BLaER1 treated with 17β-estradiol and CSF1 and Interleukin-3, amounts not matched to agents 10 nM and 100 nM (cell line): ENCODE measurements at regions not wholly inside any gene's neighbourhood (a gene's known extent, or its start where the extent isn't known, plus 50 kb on each side); places are given as distances from the start of the nearest gene placed in this dataset.
A peak's percentile ranks its signal among the peaks of the same experiment; 100 is the strongest.

Experiments used
- H3K27ac ChIP-seq, 11 experiments: shearing (Covaris generic); formaldehyde crosslinking; 2 replicates each; pipeline ENCODE4 v1.8.1; 2022
- H3K27me3 ChIP-seq, 11 experiments: shearing (Covaris generic); formaldehyde crosslinking; 2 replicates each; pipeline ENCODE4 v1.8.1; 2022
- H3K36me3 ChIP-seq, 11 experiments: shearing (Covaris generic); formaldehyde crosslinking; 2 replicates each; pipeline ENCODE4 v1.8.1; 2022
- H3K4me1 ChIP-seq, 10 experiments: shearing (Covaris generic); formaldehyde crosslinking; 2 replicates each; pipeline ENCODE4 v1.8.1; 2022
- H3K4me2 ChIP-seq, 11 experiments: shearing (Covaris generic); formaldehyde crosslinking; 2 replicates each; pipeline ENCODE4 v1.8.1; 2022
- H3K4me3 ChIP-seq, 10 experiments: shearing (Covaris generic); formaldehyde crosslinking; 2 replicates each; pipeline ENCODE4 v1.8.1; 2022
- H3K9ac ChIP-seq, 11 experiments: shearing (Covaris generic); formaldehyde crosslinking; 2 replicates each; pipeline ENCODE4 v1.8.1; 2022
- H3K9me3 ChIP-seq, 11 experiments: shearing (Covaris generic); formaldehyde crosslinking; replicated peaks in 1 of 11; 2 replicates each; pipeline ENCODE4 v1.8.1; 2022
- H4K20me1 ChIP-seq, 11 experiments: shearing (Covaris generic); formaldehyde crosslinking; 2 replicates each; pipeline ENCODE4 v1.8.1; 2022
- Cebpa-rat ChIP-seq, 11 experiments: shearing (Covaris generic); IDR thresholded peaks; 2 replicates each; pipeline ENCODE4 v1.8.1; 2022

- TF ChIP-seq Cebpa-rat (IDR thresholded peaks at IDR 0.05), result no peak
- Histone ChIP-seq H3K4me2 (peak overlapping the region; percentile 88 to 100 (median 98)), H3K36me3 (no peaks in the 10 kb centered on the region), H3K4me3 (peak overlapping the region in 3 of 10 experiments; percentile 1 to 35 (median 21); a peak in 3 of 20 replicates), H4K20me1 (peaks cover 0 to 9% (median 0%) of the 10 kb centered on the region in 11 experiments; a peak in 2 of 22 replicates), H3K27me3 (peaks cover 0 to 25% (median 0%) of the 10 kb centered on the region in 11 experiments; a peak in 5 of 22 replicates), H3K9me3 (no peaks in the 10 kb centered on the region), H3K9ac (peak overlapping the region in 7 of 11 experiments; percentile 39 to 79 (median 75); a peak in 14 of 22 replicates), H3K4me1 (peaks cover 74 to 99% (median 97%) of the 10 kb centered on the region in 10 experiments), H3K27ac (peak overlapping the region in 7 of 11 experiments; percentile 1 to 97 (median 68); a peak in 10 of 22 replicates)
Observed at GRCh38 chr16:85312174-85312573, 199.9 kb upstream of the CIBAR2 start.

- Histone ChIP-seq H4K20me1 (peaks cover 0 to 9% (median 0%) of the 10 kb centered on the region in 11 experiments; a peak in 2 of 22 replicates), H3K4me2 (peak overlapping the region; percentile 88 to 100 (median 98)), H3K4me1 (peaks cover 66 to 99% (median 96%) of the 10 kb centered on the region in 10 experiments), H3K27me3 (peaks cover 0 to 25% (median 0%) of the 10 kb centered on the region in 11 experiments; a peak in 5 of 22 replicates), H3K9me3 (no peaks in the 10 kb centered on the region), H3K36me3 (no peaks in the 10 kb centered on the region), H3K4me3 (peak overlapping the region in 7 of 10 experiments; percentile 26 to 53 (median 35); a peak in 11 of 20 replicates), H3K27ac (peak overlapping the region in 9 of 11 experiments; percentile 7 to 97 (median 69); a peak in 18 of 22 replicates), H3K9ac (peak overlapping the region in 10 of 11 experiments; percentile 28 to 79 (median 69); a peak in 19 of 22 replicates)
- no peak for TF ChIP-seq Cebpa-rat (IDR thresholded peaks at IDR 0.05)
Observed at GRCh38 chr16:85312642-85313525, 200.6 kb upstream of the CIBAR2 start.

- peak overlapping the region in 8 of 11 experiments; percentile 52 to 96 (median 68); a peak in 16 of 22 replicates for H3K27ac ChIP-seq
- H3K36me3 ChIP-seq, result no peaks in the 10 kb centered on the region
Observed at GRCh38 chr16:85313526-85314301, 201.4 kb upstream of the CIBAR2 start.

GRCh38 chr16:85314512-85314971 lies 202.3 kb upstream of the CIBAR2 start:
- TF ChIP-seq Cebpa-rat (IDR thresholded peaks at IDR 0.05), result no peak
- Histone ChIP-seq H4K20me1 (peaks cover 0 to 9% (median 0%) of the 10 kb centered on the region in 11 experiments; a peak in 2 of 22 replicates), H3K36me3 (no peaks in the 10 kb centered on the region), H3K4me3 (no peak overlapping the region), H3K9me3 (no peaks in the 10 kb centered on the region), H3K27ac (peak overlapping the region in 5 of 11 experiments; percentile 25 to 96 (median 68); a peak in 7 of 22 replicates), H3K4me1 (peaks cover 50 to 88% (median 81%) of the 10 kb centered on the region in 10 experiments), H3K9ac (peak overlapping the region in 8 of 11 experiments; percentile 12 to 77 (median 68); a peak in 14 of 22 replicates), H3K27me3 (peaks cover 0 to 25% (median 0%) of the 10 kb centered on the region in 11 experiments; a peak in 5 of 22 replicates), H3K4me2 (peak overlapping the region; percentile 88 to 100 (median 98))

More at GRCh38 chr16:85313526-85314301, 201.4 kb upstream of the CIBAR2 start:
- H3K27me3 ChIP-seq, result peaks cover 0 to 25% (median 0%) of the 10 kb centered on the region in 11 experiments; a peak in 5 of 22 replicates
- peak overlapping the region in 8 of 11 experiments; percentile 51 to 77 (median 68); a peak in 15 of 22 replicates for H3K9ac ChIP-seq
- H3K4me2 ChIP-seq, result peak overlapping the region; percentile 88 to 100 (median 98)
- H3K4me1 ChIP-seq, result peaks cover 58 to 95% (median 89%) of the 10 kb centered on the region in 10 experiments
- H3K4me3 ChIP-seq, result peak overlapping the region in 5 of 10 experiments; percentile 22 to 44 (median 31); a peak in 6 of 20 replicates
- H4K20me1 ChIP-seq, result peaks cover 0 to 9% (median 0%) of the 10 kb centered on the region in 11 experiments; a peak in 2 of 22 replicates
- no peak for TF ChIP-seq Cebpa-rat (IDR thresholded peaks at IDR 0.05)
- no peaks in the 10 kb centered on the region for H3K9me3 ChIP-seq

- Histone ChIP-seq H3K4me2 (peak overlapping the region in 7 of 11 experiments; percentile 17 to 100 (median 97); a peak in 10 of 22 replicates), H3K27me3 (peaks cover 0 to 25% (median 0%) of the 10 kb centered on the region in 11 experiments; a peak in 5 of 22 replicates), H3K27ac (no peak overlapping the region), H4K20me1 (peaks cover 0 to 9% (median 0%) of the 10 kb centered on the region in 11 experiments; a peak in 2 of 22 replicates), H3K36me3 (no peaks in the 10 kb centered on the region), H3K9ac (no peak overlapping the region), H3K9me3 (no peaks in the 10 kb centered on the region), H3K4me1 (peaks cover 39 to 88% (median 76%) of the 10 kb centered on the region in 10 experiments), H3K4me3 (no peak overlapping the region)
- TF ChIP-seq Cebpa-rat (IDR thresholded peaks at IDR 0.05), result no peak
Observed at GRCh38 chr16:85315866-85316265, 203.6 kb upstream of the CIBAR2 start.

- Histone ChIP-seq H3K4me1 (peaks cover 36 to 88% (median 76%) of the 10 kb centered on the region in 10 experiments), H4K20me1 (peaks cover 0 to 9% (median 0%) of the 10 kb centered on the region in 11 experiments; a peak in 2 of 22 replicates), H3K4me3 (no peak overlapping the region), H3K4me2 (peak overlapping the region in 10 of 11 experiments; percentile 17 to 100 (median 52); a peak in 15 of 22 replicates), H3K9ac (no peak overlapping the region), H3K9me3 (no peaks in the 10 kb centered on the region), H3K27me3 (peaks cover 0 to 21% (median 0%) of the 10 kb centered on the region in 11 experiments; a peak in 5 of 22 replicates), H3K36me3 (no peaks in the 10 kb centered on the region), H3K27ac (no peak overlapping the region)
- no peak for TF ChIP-seq Cebpa-rat (IDR thresholded peaks at IDR 0.05)
Observed at GRCh38 chr16:85316321-85316919, 204.1 kb upstream of the CIBAR2 start.

- no peak overlapping the region for H3K4me3 ChIP-seq
- H3K9me3 ChIP-seq, result no peaks in the 10 kb centered on the region
- no peaks in the 10 kb centered on the region for H3K36me3 ChIP-seq
- H3K9ac ChIP-seq, result no peak overlapping the region
- H4K20me1 ChIP-seq, result peaks cover 0 to 5% (median 0%) of the 10 kb centered on the region in 11 experiments; a peak in 1 of 22 replicates
- H3K27ac ChIP-seq, result no peak overlapping the region
- no peak for TF ChIP-seq Cebpa-rat (IDR thresholded peaks at IDR 0.05)
- peaks cover 0 to 16% (median 0%) of the 10 kb centered on the region in 11 experiments; a peak in 5 of 22 replicates for H3K27me3 ChIP-seq
- peaks cover 36 to 88% (median 76%) of the 10 kb centered on the region in 10 experiments for H3K4me1 ChIP-seq
- H3K4me2 ChIP-seq, result peak overlapping the region in 8 of 11 experiments; percentile 35 to 100 (median 78); a peak in 15 of 22 replicates
Observed at GRCh38 chr16:85316944-85317343, 204.7 kb upstream of the CIBAR2 start.
